Stimulated activated CD4-positive, alpha-beta T cell treated with anti-CD3 and anti-CD28 coated beads, Interleukin-12 subunit alpha, Interleukin-12 subunit beta, amount 100 ng/mL, for 48 hours (primary cell): ENCODE measurements at regions not wholly inside any gene's neighbourhood (a gene's known extent, or its start where the extent isn't known, plus 50 kb on each side); places are given as distances from the start of the nearest gene placed in this dataset.

Experiments used
- DNase-seq, 3 donors: peaks; one replicate each; pipeline ENCODE4 v3.0.0-alpha.2; 2020; ENCODE audit warnings: low read depth in 2 of 3, low spot score in 1 of 3

DNA sequence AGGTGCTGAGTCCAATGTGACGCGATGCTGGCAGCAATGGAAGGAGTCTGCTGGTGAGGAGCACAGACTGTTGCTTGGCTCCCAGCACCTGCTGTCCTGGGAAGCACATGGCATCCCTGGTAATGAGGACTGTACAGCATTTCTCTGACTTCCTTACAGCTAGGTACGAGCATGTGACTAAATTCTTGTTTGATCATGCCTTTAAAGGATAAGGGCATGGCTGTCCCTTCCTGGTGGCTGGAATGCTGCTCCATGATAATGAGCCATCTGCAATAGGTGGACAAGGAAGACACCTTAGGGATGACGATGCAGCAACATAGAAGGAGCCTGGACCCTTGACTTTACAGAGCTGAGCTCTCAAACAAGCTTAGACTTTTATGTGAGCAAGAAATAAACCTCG lies 278.0 kb upstream of the SPRED2 start:
- no peak for DNase-seq

DNA sequence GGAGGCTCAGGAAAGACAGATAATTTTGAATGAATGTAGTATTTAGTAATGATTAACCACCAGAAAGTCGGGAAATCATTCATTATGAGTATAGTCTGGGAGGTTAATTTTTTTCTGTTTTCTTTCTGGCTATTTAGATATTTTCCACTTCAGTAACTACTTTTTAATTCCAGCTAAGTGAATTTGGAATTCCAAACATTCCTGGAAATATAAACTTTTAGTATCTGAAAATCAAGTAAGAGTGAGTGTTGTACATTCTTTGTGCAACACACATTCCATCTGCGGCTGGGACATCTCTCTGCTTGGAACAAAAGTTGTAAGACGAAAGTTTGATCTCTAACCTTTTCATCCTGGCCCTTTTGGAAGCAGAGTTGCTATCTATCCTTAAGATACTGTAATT lies 275.7 kb upstream of the SPRED2 start:
- no peak for DNase-seq

DNA sequence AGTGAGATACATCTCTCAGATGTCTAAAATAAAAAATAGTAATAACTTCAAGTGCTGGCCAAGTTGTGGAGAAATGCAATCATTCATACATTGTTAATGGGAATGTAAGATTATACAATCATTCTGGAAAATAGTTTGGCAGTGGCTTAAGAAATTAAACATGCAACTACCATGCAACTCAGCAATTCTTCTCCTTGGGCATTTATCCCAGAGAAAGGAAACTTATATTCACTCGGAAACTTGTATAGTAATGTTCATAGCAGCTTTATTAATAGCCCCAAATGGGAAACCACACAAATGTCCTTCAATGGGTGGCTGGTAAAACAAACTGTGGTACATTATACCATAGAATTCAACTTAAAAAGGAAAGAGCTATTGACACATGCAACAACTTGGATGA lies 274.0 kb upstream of the SPRED2 start:
- no peak for DNase-seq

DNA sequence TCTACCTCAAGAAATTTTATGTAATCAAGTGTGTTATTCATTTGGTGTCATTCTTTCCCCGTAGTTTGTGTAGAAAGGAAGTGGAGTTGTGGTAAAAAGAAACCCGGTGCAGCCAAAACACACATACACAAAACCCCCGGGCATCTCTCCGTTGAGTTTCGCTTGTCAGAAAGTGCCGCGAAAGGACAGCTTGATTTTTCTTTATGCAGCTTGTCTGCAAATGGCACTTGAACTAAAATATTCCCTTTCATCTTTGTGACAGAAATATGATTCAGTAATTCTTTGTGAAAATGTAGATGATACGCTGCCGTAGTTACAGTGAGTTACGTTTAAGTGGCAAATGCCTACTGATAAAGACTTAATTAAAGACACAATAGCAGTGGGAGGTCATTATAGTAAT lies 268.8 kb upstream of the SPRED2 start:
- no peak for DNase-seq

DNA sequence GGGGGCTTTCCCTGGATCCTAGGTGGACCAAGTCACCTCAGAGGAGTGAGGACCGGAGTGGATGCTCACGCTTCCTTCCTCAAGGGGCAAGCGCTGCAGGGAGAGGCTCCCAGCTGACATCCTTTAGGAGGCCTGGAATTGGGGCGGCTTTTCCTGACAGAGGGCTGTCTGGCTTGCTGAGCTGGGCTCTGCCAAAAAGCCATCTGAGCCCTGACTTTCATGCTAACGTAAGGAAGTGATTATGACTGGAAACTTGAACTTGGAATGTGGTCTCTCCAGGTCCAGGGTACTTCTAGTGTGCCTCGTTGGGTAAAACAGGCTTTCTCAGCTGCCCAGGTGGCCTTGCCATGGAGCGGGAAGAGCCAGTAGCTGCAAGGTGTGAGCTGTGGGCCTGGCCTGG lies 268.3 kb upstream of the SPRED2 start:
- DNase-seq: no peak

DNA sequence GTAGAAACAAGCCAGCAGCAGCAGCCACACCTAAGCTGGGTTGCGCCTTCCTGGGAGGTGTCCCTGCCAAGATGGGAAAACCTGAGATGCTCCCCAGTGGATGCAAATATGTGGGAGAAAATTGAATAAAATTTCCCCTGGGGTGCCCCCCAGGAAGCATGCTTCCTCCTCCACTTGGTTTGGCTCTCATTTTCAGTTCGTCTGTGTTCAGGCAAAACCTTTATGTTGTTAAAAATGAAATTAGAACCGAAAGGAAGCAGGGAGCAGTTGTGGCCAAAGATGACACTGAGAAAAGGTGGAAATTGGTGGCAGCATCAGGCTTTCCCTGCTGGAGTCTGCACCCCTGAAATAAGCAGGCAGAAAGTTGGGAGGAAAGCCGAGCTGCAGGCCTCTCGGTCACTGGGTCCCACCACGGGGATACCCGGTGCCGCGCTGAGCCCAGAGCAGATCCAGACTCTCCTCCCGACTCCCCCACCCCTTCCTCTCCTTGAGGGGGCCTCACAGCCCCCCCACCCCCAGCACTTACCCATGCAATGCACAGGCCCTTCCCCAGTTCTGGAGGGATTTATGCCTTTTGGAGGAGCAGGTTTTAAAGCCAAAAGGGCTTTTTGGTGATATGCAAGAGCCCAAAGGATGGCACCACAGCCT lies 267.7 kb upstream of the SPRED2 start:
- no peak for DNase-seq

DNA sequence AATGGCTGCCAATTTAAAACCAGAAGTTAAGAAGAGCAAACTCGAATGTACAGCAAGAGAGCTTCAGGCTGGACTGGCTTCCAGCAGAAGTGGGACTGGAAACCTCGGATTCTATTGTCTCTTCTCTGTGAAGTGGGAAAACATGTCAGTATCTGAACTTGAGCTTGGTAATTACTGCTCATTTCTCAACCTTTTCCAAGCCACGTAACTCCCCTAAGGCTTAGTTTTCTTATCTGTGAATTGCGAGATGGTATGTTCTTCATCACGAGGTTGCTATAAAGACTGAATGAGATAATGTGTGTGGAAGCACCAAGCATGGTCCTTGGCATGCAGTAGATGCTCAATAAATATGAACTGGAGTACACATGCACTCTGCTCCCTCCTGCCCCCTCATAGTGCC lies 259.4 kb upstream of the SPRED2 start:
- no peak for DNase-seq

DNA sequence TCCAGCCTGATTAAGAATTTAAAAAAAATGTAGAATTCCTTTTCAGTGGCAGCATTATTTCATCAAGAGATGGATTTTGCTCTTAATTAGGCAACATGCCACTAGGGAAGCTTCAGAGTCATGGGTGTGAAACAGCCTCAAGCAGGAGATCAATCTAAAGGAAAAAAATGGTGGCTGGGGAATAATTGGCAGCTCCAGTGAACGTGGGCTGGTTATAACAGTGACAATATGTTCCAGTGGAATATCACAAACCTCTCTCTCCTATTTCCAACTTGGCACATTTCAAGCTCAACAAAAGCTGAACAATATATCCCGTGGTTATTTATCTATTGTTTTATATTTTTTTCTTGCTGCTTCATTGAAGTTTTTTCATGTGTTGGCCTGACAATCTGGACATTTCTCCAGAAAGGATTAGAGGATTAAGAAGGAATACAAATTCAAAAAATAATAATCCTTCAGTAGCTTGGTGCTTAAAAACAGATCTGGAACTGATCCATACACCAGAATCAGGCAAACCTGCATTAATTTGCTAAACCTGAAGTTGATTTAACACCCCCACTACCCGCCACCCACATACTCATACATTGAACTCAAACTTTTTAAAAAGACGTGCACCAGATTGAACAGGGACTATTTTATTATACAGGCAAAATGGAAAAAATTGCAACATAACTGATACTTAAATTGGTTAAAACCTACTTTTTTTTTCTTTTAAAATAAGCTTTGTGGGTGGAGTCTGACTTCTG lies 255.9 kb upstream of the SPRED2 start:
- DNase-seq: no peak

DNA sequence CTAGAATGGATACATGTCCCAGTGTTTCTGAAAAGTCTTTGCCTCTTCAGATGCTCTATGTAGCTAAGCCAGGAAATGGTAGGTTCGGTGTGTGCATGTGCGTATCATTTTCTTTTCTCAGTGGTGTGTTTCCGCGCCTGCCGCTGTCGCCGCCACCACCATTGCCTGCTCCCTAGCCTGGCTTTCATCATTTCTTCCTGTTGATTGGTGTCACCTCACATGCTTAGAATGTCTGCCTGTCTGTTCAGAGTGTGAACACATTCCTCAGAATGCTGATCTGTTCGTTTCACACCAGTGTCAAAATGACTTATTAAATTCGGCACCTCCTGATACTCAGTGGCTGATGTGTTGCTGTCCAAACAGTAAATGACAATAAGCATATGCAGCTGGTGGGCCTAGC lies 255.2 kb upstream of the SPRED2 start:
- no peak for DNase-seq

DNA sequence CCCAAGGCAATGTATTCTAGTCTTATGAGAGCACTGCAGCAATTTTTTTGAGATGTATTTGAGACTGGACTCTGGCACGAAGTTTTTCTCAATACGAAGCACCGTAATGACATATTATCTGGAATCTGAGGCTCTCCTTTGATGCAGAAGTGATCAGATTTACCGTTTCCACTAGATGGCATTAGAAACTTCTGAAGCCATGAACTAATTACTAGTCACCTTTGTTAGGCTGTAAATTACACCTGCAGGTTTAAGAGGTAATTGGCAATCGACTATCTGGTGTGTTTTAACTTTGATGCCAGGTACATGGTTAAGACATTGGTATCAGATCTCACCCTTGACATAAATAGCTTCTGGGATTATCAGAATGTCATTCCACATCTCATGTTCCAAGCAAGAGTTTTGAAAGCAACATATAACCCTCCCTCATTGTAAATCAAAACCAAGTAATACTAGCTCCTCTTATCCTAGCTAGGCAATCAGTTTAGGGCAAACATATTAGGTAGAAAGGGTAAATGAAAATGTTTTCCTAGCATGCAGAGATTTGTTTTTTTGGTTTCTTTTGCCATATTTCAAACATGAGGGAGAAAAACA lies 254.6 kb upstream of the SPRED2 start:
- no peak for DNase-seq

DNA sequence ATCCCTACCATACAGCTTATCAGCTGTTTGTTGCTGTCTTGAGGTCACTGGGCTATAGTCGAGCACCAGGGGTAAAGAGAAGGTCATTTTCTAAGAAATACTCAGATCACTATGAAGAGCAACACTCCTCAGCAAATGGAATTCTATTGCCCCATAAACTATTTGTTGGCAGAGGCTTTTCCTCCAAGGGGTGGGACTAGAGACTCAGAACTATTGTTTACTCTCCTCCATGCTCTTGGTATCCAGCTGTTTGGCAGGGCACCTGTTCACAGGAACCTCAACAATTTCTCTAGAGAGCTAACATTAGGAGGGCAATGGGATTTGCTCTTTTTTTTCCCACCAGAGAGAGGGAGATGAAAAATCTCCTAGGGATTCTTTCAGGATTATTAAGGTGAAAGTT lies 249.1 kb upstream of the SPRED2 start:
- DNase-seq: no peak

DNA sequence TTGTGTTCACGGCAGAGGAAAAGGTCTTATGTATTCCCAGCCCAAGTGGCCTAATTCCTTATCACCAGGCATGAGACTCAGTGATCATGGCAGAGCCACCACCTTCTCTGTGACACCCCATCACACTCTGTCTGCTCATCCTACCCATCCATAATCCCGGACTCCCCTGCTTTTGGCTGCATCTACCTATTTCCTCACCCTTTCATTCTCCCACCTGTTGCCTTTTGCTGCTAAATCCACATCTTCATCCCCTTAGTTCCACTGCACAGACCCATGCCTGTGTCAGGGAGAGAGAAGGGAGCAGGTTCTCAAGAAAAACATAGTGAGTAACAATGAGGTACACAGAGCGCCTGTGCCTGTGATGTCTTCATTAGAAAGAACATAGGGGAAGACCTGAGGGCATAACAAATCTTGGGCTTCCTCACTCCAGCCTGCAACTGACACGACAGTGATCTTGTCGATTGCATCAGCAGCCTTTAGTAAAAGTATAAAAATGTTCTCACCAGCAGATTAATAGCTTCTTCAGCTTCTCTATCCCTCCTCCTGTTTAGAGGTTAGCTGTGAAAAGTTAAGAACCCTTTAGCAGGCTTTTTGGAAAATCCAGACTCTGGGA lies 246.5 kb upstream of the SPRED2 start:
- DNase-seq: no peak

DNA sequence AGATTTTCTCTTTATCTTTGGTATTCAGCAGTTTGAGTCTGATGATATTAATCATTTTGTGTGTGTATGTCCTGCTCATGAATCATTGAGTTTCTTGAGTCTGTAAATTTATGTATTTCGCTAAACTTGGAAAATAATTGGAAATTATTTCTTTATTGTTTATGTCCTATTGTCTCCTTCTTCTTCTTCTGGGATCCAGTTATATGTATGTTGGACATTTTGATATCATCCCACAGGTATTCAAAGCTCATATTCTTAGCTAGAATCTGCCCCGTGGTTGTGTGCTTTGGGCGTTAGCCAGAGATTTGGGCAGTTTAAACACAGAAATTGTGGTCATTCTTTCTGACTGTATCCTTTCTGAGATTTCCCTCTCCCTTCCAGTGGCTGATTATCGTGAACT lies 243.0 kb upstream of the SPRED2 start:
- no peak for DNase-seq

DNA sequence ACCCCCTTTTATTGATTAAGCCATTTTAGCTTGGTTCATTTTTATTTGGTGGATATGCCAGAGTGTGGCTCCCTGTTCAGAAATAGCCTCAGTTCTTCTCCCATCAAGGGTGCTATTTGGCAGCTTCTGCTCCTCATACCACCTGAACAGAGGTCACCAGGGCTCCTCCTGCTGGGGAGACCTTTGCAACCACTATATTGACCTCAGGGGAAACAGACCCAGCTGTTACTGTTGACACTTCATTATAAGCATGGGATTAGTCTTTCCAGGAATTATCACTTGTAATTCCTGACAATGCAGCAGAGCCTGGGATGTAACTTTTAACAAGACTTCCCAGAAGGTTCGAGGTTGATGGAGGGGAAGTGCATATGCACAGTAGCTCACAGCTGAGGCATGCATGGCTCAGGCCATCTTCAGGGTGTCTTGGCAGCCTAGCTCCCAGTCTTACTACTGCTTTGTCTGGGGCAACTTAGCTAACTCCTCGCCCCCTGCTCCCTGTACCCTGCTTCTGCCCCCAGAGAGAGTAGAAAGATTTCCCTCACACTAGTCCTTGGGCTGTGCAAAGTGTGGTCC lies 239.4 kb upstream of the SPRED2 start:
- no peak for DNase-seq

DNA sequence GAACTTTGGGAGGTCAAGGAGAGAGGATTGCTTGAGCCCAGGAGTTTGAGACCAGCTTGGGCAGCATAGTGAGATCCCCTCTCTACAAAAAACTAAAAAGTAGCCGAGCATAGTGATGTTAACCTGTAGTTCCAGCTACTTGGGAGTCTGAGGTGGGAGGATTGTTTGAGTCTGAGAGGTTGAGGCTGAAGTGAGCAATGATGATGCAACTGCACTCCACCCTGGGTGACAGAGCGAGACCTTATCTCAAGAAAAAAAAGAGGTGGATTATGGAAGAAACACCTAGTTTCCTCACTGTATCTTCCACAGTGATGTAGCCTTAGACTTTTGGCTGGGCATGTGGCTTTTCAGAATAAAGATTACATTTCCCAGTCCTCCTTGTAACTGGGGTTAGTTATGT lies 237.2 kb upstream of the SPRED2 start:
- DNase-seq: no peak

DNA sequence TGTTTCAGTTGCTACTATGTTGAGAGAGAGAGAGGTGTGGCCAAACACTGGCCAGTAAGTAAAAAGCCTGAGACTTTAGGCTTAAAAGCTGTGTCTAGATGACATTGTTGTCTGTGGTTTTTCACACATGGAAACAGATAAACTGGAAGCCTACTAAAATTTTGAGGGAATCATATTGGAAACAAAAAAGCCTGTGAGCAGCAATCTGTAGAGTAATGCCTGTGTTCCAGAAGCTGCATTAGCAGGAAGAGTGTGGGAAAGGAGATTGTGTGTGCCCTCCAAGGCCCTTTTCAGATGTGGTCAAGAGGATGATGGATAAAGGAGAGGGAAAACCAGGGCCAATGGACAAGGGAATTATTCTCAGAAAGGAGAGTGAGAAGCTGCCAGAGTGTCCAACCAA lies 236.3 kb upstream of the SPRED2 start:
- no peak for DNase-seq

DNA sequence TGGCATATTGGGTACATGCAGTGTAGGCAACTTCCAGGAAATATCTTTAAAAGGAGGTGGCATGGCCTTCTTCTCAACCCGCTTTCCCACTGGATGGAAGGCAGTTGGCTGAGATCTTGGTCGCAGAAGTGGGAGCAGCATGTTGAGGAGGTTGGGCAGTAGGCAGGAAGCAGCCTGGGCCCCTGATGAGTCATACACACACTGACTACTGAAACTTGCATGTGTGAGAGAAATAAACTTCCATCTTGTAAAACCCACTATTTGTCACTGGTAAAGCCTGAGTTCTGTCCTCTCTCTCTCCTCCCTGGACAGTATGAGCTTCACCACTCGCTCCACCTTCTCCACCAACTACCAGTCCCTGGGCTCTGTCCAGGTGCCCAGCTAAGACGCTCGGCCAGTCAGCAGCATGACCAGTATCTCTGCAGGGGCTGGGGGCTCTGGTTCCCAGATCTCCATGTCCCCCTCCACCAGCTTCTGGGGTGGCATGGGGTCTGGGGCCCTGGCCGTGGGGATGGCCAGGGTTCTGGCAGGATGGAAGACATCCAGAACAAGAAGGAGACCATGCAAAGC lies 233.8 kb upstream of the SPRED2 start:
- DNase-seq: no peak

DNA sequence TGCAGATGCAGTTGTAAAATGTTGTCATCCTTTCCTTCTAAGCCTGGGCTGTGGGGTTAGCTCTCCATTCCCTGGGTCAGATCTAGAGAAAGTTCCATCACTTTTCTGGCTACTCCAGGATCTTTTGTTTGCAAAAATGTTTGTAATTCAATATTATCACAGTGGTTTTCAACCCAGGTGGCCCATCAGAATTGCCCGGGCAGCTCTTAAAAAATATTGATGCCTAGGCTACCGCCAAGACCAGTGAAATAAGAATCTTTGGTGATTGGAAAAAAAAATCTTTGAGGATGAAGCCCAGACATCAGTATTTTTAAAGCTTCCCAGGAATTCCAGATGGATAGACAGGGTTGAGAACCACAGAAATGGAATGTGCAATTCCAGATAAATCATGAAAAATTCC lies 232.5 kb upstream of the SPRED2 start:
- no peak for DNase-seq

DNA sequence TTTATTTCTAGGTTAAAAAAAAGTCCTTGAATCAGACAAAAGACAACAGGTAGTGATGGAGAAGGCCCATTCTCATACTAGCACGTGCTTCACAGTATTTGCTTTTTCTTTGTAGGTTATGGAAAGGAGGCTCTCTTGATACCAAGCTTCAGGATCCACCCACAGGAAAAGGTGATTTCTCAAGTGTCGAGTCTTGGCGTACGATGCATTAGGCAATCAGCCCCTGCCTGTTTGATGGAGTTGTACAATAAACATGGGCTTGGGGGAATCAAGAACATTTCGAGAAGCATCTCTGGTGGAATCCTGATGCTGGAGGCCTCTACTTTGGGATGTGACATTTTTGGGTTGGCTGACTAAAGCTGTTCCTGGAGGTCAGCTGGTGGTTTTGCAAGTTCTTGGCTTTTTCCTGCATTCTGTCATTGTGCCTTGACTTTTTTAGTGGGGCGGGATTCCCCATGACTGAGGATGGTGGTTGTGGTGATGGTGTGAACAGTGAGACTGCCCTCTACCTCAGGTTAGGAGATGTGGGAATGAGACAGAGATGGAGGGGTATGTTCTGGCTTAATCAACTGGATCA lies 231.5 kb upstream of the SPRED2 start:
- DNase-seq: no peak

DNA sequence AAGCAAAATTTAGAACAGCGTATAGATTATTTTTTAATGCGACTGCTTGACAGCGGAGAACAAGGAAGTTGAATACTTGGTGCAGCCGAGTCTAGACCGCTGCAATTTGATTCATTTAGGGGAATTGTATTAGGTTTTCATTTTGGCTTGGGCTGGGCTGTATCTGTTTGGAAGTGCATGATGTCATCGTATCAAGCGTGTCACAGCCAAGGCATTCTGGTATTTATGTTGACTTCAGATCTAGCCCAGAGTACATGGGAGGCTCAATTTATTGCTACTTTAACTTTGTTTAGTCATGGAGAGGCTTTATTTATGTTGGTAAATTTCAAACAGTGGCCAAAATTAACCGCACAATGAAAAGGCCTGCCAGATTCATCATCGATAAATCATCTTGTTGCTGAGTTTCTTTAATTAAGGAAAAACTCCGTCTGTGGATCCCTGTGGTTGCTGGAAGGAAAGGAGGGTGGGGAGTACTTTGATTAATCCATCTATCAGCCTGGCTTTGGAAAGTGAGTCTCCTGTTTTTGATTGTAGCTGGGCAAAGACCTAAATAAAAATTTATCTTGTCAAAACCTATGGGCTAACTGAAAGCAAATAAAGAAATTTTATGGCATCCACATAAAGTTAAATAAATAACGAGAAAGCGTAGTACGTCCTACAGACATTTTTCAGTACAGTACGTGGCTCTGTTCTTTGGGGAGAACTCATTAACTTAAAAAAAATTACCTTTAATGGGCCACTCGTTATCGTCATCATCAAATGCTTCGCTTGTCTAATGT lies 230.4 kb upstream of the SPRED2 start:
- DNase-seq: no peak
